ENCODE measurements at regions not wholly inside any gene's neighbourhood (a gene's known extent, or its start where the extent isn't known, plus 50 kb on each side); places are given as distances from the start of the nearest gene placed in this dataset.
A peak's percentile ranks its signal among the peaks of the same experiment; 100 is the strongest.

GRCh38 chrX:125378205-125378604 is 58.5 kb downstream of the TEX13C start:
- Histone ChIP-seq H3K4me1 (ENCODE audit: insufficient read depth, low read length) (peaks cover 9% of the 10 kb centered on the region), H3K9me3 (ENCODE audit: control insufficient read depth, insufficient read depth, low read length) (0 out of 2 replicates have a peak, but pooled peaks cover 2% of the 10 kb centered on the region), H3K36me3 (ENCODE audit: insufficient read depth, low read length) (no peaks in the 10 kb centered on the region), H3K9ac (ENCODE audit: low read depth, low read length) (no peak overlapping the region)

GRCh38 chrX:125378770-125379169 is 59.1 kb downstream of the TEX13C start:
- peaks cover 9% of the 10 kb centered on the region for H3K4me1 ChIP-seq (ENCODE audit: insufficient read depth, low read length)
- no peaks in the 10 kb centered on the region for H3K36me3 ChIP-seq (ENCODE audit: insufficient read depth, low read length)
- H3K9ac ChIP-seq (ENCODE audit: low read depth, low read length): no peak overlapping the region
- H3K9me3 ChIP-seq (ENCODE audit: control insufficient read depth, insufficient read depth, low read length): 0 out of 2 replicates have a peak, but pooled peaks cover 2% of the 10 kb centered on the region

GRCh38 chrX:125382148-125382628 is 62.5 kb downstream of the TEX13C start:
- Histone ChIP-seq H3K36me3 (ENCODE audit: insufficient read depth, low read length) (peaks cover 5% of the 10 kb centered on the region; the same call in 1 of the 2 replicates), H3K9ac (ENCODE audit: low read depth, low read length) (no peak overlapping the region)

GRCh38 chrX:125382889-125383288 is 63.2 kb downstream of the TEX13C start:
- peaks cover 8% of the 10 kb centered on the region for H3K4me1 ChIP-seq (ENCODE audit: insufficient read depth, low read length)
- no peaks in the 10 kb centered on the region for H3K9me3 ChIP-seq (ENCODE audit: control insufficient read depth, insufficient read depth, low read length)
- no peak overlapping the region for H3K9ac ChIP-seq (ENCODE audit: low read depth, low read length)
- peaks cover 10% of the 10 kb centered on the region for H3K36me3 ChIP-seq (ENCODE audit: insufficient read depth, low read length)

More at GRCh38 chrX:125382148-125382628, 62.5 kb downstream of the TEX13C start:
- Histone ChIP-seq H3K9me3 (ENCODE audit: control insufficient read depth, insufficient read depth, low read length) (no peaks in the 10 kb centered on the region), H3K4me1 (ENCODE audit: insufficient read depth, low read length) (peaks cover 9% of the 10 kb centered on the region)

- Histone ChIP-seq H3K4me1 (ENCODE audit: insufficient read depth, low read length) (no peaks in the 10 kb centered on the region), H3K36me3 (ENCODE audit: insufficient read depth, low read length) (peaks cover 23% of the 10 kb centered on the region), H3K9me3 (ENCODE audit: control insufficient read depth, insufficient read depth, low read length) (no peaks in the 10 kb centered on the region), H3K9ac (ENCODE audit: low read depth, low read length) (no peak overlapping the region)
These were observed 65.2 kb downstream of the TEX13C start for GRCh38 chrX:125384867-125385266.

GRCh38 chrX:125387945-125388344 is 68.3 kb downstream of the TEX13C start:
- Histone ChIP-seq H3K4me1 (ENCODE audit: insufficient read depth, low read length) (no peaks in the 10 kb centered on the region), H3K9ac (ENCODE audit: low read depth, low read length) (peak overlapping the region; percentile 43), H3K9me3 (ENCODE audit: control insufficient read depth, insufficient read depth, low read length) (no peaks in the 10 kb centered on the region), H3K36me3 (ENCODE audit: insufficient read depth, low read length) (peaks cover 28% of the 10 kb centered on the region)

- no peaks in the 10 kb centered on the region for H3K9me3 ChIP-seq (ENCODE audit: control insufficient read depth, insufficient read depth, low read length)
- peaks cover 7% of the 10 kb centered on the region for H3K36me3 ChIP-seq (ENCODE audit: insufficient read depth, low read length)
- peak overlapping the region; percentile 47 for H3K9ac ChIP-seq (ENCODE audit: low read depth, low read length)
- peaks cover 19% of the 10 kb centered on the region; the same call in 1 of the 2 replicates for H3K4me1 ChIP-seq (ENCODE audit: insufficient read depth, low read length)
These were observed 74.8 kb downstream of the TEX13C start for GRCh38 chrX:125394449-125394848.

- Histone ChIP-seq H3K9ac (ENCODE audit: low read depth, low read length) (peak overlapping the region; percentile 47), H3K9me3 (ENCODE audit: control insufficient read depth, insufficient read depth, low read length) (no peaks in the 10 kb centered on the region), H3K36me3 (ENCODE audit: insufficient read depth, low read length) (peaks cover under 1% of the 10 kb centered on the region; the same call in 1 of the 2 replicates), H3K4me1 (ENCODE audit: insufficient read depth, low read length) (peaks cover 19% of the 10 kb centered on the region; the same call in 1 of the 2 replicates)
These were observed 76.0 kb downstream of the TEX13C start for GRCh38 chrX:125395626-125396025.

GRCh38 chrX:125398959-125399440 is 79.3 kb downstream of the TEX13C start:
- H3K36me3 ChIP-seq (ENCODE audit: insufficient read depth, low read length): no peaks in the 10 kb centered on the region
- no peaks in the 10 kb centered on the region for H3K9me3 ChIP-seq (ENCODE audit: control insufficient read depth, insufficient read depth, low read length)
- H3K4me1 ChIP-seq (ENCODE audit: insufficient read depth, low read length): peaks cover 19% of the 10 kb centered on the region; the same call in 1 of the 2 replicates
- H3K9ac ChIP-seq (ENCODE audit: low read depth, low read length): no peak overlapping the region

- Histone ChIP-seq H3K36me3 (ENCODE audit: insufficient read depth, low read length) (no peaks in the 10 kb centered on the region), H3K9me3 (ENCODE audit: control insufficient read depth, insufficient read depth, low read length) (no peaks in the 10 kb centered on the region), H3K4me1 (ENCODE audit: insufficient read depth, low read length) (peaks cover 10% of the 10 kb centered on the region; the same call in 1 of the 2 replicates), H3K9ac (ENCODE audit: low read depth, low read length) (no peak overlapping the region)
These were observed 83.1 kb downstream of the TEX13C start for GRCh38 chrX:125402807-125403206.

- Histone ChIP-seq H3K9me3 (ENCODE audit: control insufficient read depth, insufficient read depth, low read length) (no peaks in the 10 kb centered on the region), H3K4me1 (ENCODE audit: insufficient read depth, low read length) (no peaks in the 10 kb centered on the region), H3K9ac (ENCODE audit: low read depth, low read length) (no peak overlapping the region)
These were observed 85.0 kb downstream of the TEX13C start for GRCh38 chrX:125404667-125405160.

GRCh38 chrX:125405339-125405738 is 85.7 kb downstream of the TEX13C start:
- H3K4me1 ChIP-seq (ENCODE audit: insufficient read depth, low read length): no peaks in the 10 kb centered on the region
- no peaks in the 10 kb centered on the region for H3K9me3 ChIP-seq (ENCODE audit: control insufficient read depth, insufficient read depth, low read length)
- H3K9ac ChIP-seq (ENCODE audit: low read depth, low read length): no peak overlapping the region
- H3K36me3 ChIP-seq (ENCODE audit: insufficient read depth, low read length): no peaks in the 10 kb centered on the region

More at GRCh38 chrX:125404667-125405160, 85.0 kb downstream of the TEX13C start:
- no peaks in the 10 kb centered on the region for H3K36me3 ChIP-seq (ENCODE audit: insufficient read depth, low read length)

GRCh38 chrX:125407314-125407713 is 87.6 kb downstream of the TEX13C start:
- Histone ChIP-seq H3K9ac (ENCODE audit: low read depth, low read length) (no peak overlapping the region), H3K36me3 (ENCODE audit: insufficient read depth, low read length) (no peaks in the 10 kb centered on the region), H3K9me3 (ENCODE audit: control insufficient read depth, insufficient read depth, low read length) (no peaks in the 10 kb centered on the region), H3K4me1 (ENCODE audit: insufficient read depth, low read length) (no peaks in the 10 kb centered on the region)

GRCh38 chrX:125420809-125421208 is 101.1 kb downstream of the TEX13C start:
- H3K9ac ChIP-seq (ENCODE audit: low read depth, low read length): no peak overlapping the region
- H3K4me1 ChIP-seq (ENCODE audit: insufficient read depth, low read length): no peaks in the 10 kb centered on the region
- no peaks in the 10 kb centered on the region; the same call in 1 of the 2 replicates for H3K9me3 ChIP-seq (ENCODE audit: control insufficient read depth, insufficient read depth, low read length)
- H3K36me3 ChIP-seq (ENCODE audit: insufficient read depth, low read length): no peaks in the 10 kb centered on the region

- no peaks in the 10 kb centered on the region for H3K36me3 ChIP-seq (ENCODE audit: insufficient read depth, low read length)
- no peaks in the 10 kb centered on the region for H3K4me1 ChIP-seq (ENCODE audit: insufficient read depth, low read length)
- no peak overlapping the region for H3K9ac ChIP-seq (ENCODE audit: low read depth, low read length)
- H3K9me3 ChIP-seq (ENCODE audit: control insufficient read depth, insufficient read depth, low read length): no peaks in the 10 kb centered on the region; the same call in 1 of the 2 replicates
These were observed 103.3 kb downstream of the TEX13C start for GRCh38 chrX:125422986-125423385.

Data from ES-I3 (cell line).